GM20000 (cell line): ENCODE measurements at regions not wholly inside any gene's neighbourhood (a gene's known extent, or its start where the extent isn't known, plus 50 kb on each side); places are given as distances from the start of the nearest gene placed in this dataset.

Experiments used
- DNase-seq: peaks from one replicate; pipeline ENCODE4 v3.0.0; 2012; ENCODE audit warnings: low spot score
- CTCF ChIP-seq: IDR thresholded peaks from 2 replicates; pipeline ENCODE4 v1.5.1; 2012; ENCODE audit warnings: mild to moderate bottlenecking, control low read depth; ENCODE audit errors: extremely low read depth, missing control alignments

- no peak for DNase-seq
- no peak for TF ChIP-seq CTCF
Measured at GRCh38 chr2:6024229-6024628, 332.0 kb downstream of the SOX11 start.

GRCh38 chr2:6024784-6025183 lies 332.6 kb downstream of the SOX11 start:
- TF ChIP-seq CTCF = no peak

GRCh38 chr2:6025391-6025790 lies 333.2 kb downstream of the SOX11 start:
- no peak for TF ChIP-seq CTCF
- no peak for DNase-seq

More at GRCh38 chr2:6024784-6025183, 332.6 kb downstream of the SOX11 start:
- no peak for DNase-seq

- TF ChIP-seq CTCF = no peak
- DNase-seq = no peak
Measured at GRCh38 chr2:6027066-6027465, 334.9 kb downstream of the SOX11 start.

- no peak for DNase-seq
- TF ChIP-seq CTCF = no peak
Measured at GRCh38 chr2:6031200-6031867, 339.1 kb downstream of the SOX11 start.

GRCh38 chr2:6036211-6036610 lies 344.0 kb downstream of the SOX11 start:
- DNase-seq = no peak
- no peak for TF ChIP-seq CTCF

- no peak for DNase-seq
- no peak for TF ChIP-seq CTCF
Measured at GRCh38 chr2:6043238-6043637, 351.1 kb downstream of the SOX11 start.
